Body of pancreas (tissue), 4 donors: ENCODE measurements at regions not wholly inside any gene's neighbourhood (a gene's known extent, or its start where the extent isn't known, plus 50 kb on each side); places are given as distances from the start of the nearest gene placed in this dataset.

Experiments
- POLR2A ChIP-seq, 3 donors: fragments of 450-650 bp; IDR thresholded peaks; one replicate each; pipeline ENCODE4 v1.6.1; 2016; ENCODE audit warnings: antibody characterized with exemption in 3 of 3, mild to moderate bottlenecking in 2 of 3
- TF ChIP-seq, protein P1 (sequence below), 7 experiments: fragments of 450-650 bp in 4 of 7; fragments of 200-600 bp in 3 of 7; sonication (generic) in 3 of 7; IDR thresholded peaks; one replicate each; pipeline ENCODE4 v1.5.1; 2016 to 2019; ENCODE audit warnings: antibody characterized with exemption in 7 of 7

DNA sequence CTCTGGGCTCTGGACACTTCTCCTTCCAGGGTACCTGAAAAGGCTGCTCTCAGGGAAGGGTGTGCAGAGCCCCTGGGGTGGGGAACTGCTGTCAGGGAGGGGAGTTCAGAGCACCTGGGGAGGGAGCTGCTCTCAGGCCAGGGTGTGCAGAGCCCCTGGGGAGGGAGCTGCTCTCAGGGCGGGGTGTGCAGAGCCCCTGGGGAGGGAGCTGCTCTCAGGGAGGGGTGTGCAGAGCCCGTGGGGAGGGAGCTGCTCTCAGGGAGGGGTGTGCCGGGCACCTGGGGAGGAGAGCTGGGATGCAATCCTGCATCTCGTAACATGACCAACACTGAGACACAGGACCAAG is 764.2 kb downstream of the BRD1 start:
- TF ChIP-seq, protein P1, sequence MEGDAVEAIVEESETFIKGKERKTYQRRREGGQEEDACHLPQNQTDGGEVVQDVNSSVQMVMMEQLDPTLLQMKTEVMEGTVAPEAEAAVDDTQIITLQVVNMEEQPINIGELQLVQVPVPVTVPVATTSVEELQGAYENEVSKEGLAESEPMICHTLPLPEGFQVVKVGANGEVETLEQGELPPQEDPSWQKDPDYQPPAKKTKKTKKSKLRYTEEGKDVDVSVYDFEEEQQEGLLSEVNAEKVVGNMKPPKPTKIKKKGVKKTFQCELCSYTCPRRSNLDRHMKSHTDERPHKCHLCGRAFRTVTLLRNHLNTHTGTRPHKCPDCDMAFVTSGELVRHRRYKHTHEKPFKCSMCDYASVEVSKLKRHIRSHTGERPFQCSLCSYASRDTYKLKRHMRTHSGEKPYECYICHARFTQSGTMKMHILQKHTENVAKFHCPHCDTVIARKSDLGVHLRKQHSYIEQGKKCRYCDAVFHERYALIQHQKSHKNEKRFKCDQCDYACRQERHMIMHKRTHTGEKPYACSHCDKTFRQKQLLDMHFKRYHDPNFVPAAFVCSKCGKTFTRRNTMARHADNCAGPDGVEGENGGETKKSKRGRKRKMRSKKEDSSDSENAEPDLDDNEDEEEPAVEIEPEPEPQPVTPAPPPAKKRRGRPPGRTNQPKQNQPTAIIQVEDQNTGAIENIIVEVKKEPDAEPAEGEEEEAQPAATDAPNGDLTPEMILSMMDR (IDR thresholded peaks at IDR 0.05) = no peak
- TF ChIP-seq POLR2A (IDR thresholded peaks at IDR 0.05) = no peak
